ENCODE measurements at regions not wholly inside any gene's neighbourhood (a gene's known extent, or its start where the extent isn't known, plus 50 kb on each side); places are given as distances from the start of the nearest gene placed in this dataset.

DNA sequence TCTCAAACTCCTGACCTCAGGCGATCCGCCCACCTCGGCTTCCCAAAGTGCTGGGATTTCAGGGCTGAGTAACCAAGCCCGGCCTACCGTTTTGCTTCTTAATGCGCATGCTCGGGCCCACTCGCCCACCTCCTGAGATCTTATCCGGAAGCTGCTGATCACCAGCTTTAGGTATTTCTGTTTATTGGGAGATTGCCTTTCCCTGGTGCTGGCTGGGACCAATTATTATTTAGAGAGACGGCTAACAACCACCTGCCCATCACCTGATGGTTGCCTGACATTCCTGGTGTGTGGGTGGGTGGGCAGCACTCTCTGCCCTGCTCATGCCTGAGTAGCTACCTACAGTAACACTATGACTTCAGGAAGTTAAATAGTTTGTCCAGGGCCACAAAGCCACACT, 56.3 kb upstream of the ZNF532 start:
- TF ChIP-seq ZNF75A (CRISPR knock-in tag; IDR thresholded peaks at IDR 0.05) = no peak
- TF ChIP-seq PHB (CRISPR knock-in tag; IDR thresholded peaks at IDR 0.05) = no peak
- no peak for TF ChIP-seq ATF3 (IDR thresholded peaks at IDR 0.05)
- TF ChIP-seq ATF3 (CRISPR knock-in tag; conservative IDR thresholded peaks at IDR 0.05) = no peak
- no peak for TF ChIP-seq TCF7 (IDR thresholded peaks at IDR 0.05; ENCODE audit: borderline replicate concordance)
- TF ChIP-seq ZNF707 (CRISPR knock-in tag; conservative IDR thresholded peaks at IDR 0.05) = no peak
- TF ChIP-seq RFX1 (IDR thresholded peaks at IDR 0.05) = no peak
- no peak for TF ChIP-seq FOXA3 (CRISPR knock-in tag; conservative IDR thresholded peaks at IDR 0.05 in 1 of 2, IDR thresholded peaks at IDR 0.05 in 1 of 2)
- TF ChIP-seq POLR3G (IDR thresholded peaks at IDR 0.05; ENCODE audit: extremely low read depth, insufficient read length, insufficient replicate concordance) = no peak
- TF ChIP-seq NCOA4 (IDR thresholded peaks at IDR 0.05; ENCODE audit: partially characterized antibody) = no peak
- TF ChIP-seq ZBTB7A (IDR thresholded peaks at IDR 0.05; ENCODE audit: borderline replicate concordance, control insufficient read depth, low read depth, low read length) = no peak
- no peak for TF ChIP-seq MLX (CRISPR knock-in tag; conservative IDR thresholded peaks at IDR 0.05)
- no peak for TF ChIP-seq ZKSCAN1 (IDR thresholded peaks at IDR 0.05; ENCODE audit: low read depth, low read length)
- no peak for TF ChIP-seq CCNT2 (IDR thresholded peaks at IDR 0.05; ENCODE audit: borderline replicate concordance, extremely low read depth, insufficient read length, low read depth, low read length)
- ChIA-PET POLR2A (interaction anchor here (0.7 kb wide), 1 partner anchor 19 kb away, joined by 3 read pairs; no protein-coding TSS in a partner anchor), CTCF (ENCODE audit: low intra/inter-chr PET ratio) (no interaction called here)
- H3K9me3 ChIP-seq (replicated peaks; ENCODE audit: control insufficient read depth, insufficient read depth, low read depth, low read length) = no peaks in the 10 kb centered on the region
- WGBS (ENCODE audit: insufficient coverage, low coverage, missing lambda C conversion rate) = 7% methylated on average over 9 of the region's 10 CpGs
- intact Hi-C loops (cut with micrococcal nuclease) (no loop called here), in situ Hi-C loops (cut with MboI) (no loop called here)
- FAIRE-seq = no peak
- no peaks in the 10 kb centered on the region for H4K20me1 ChIP-seq (replicated peaks; ENCODE audit: control insufficient read depth, insufficient read depth, low read length)
- BruUV-seq (replicated peaks) = no TSS peak
- H2AFZ ChIP-seq (ENCODE audit: low read depth, low read length) = no peak overlapping the region
- DNase-seq (ENCODE audit: extremely low read depth in 1 of 4, low spot score in 3 of 4) = no peak
- no peak for ATAC-seq
- no peaks in the 10 kb centered on the region for H3K27me3 ChIP-seq (ENCODE audit: control insufficient read depth in 2 of 2, insufficient read depth in 2 of 2, low read length in 2 of 2)
- no peaks in the 10 kb centered on the region for H3K9me1 ChIP-seq (ENCODE audit: control insufficient read depth, insufficient read depth, low read length)
- H3K4me1 ChIP-seq (replicated peaks in 1 of 2; ENCODE audit: control insufficient read depth in 2 of 2, insufficient read depth in 2 of 2, low read length in 2 of 2) = no peaks in the 10 kb centered on the region
- no peak overlapping the region for H3K27ac ChIP-seq (ENCODE audit: extremely low read depth, low read depth, low read length)
- H3K9ac ChIP-seq (ENCODE audit: insufficient read depth in 1 of 2, low read depth in 2 of 2, low read length in 2 of 2) = no peak overlapping the region
- H3K4me3 ChIP-seq = no peak overlapping the region
- H3K36me3 ChIP-seq (ENCODE audit: control insufficient read depth, insufficient read depth, low read length) = no peaks in the 10 kb centered on the region
- no peak overlapping the region for H3K4me2 ChIP-seq (ENCODE audit: insufficient read depth, low read length)
- H3K79me2 ChIP-seq (ENCODE audit: control insufficient read depth, insufficient read depth, low read length) = no peaks in the 10 kb centered on the region
